ENCODE measurements at regions not wholly inside any gene's neighbourhood (a gene's known extent, or its start where the extent isn't known, plus 50 kb on each side); places are given as distances from the start of the nearest gene placed in this dataset.
"Not testable (repeated sequence)": the region's sequence is repeated elsewhere in the genome, so short reads cannot be mapped to it uniquely, and the experiment has no call there.

- no peak for TF ChIP-seq ZBTB11 (tag by site-specific recombination; conservative IDR thresholded peaks at IDR 0.05; ENCODE audit: low read depth)
- TF ChIP-seq BCL6B (tag by site-specific recombination; IDR thresholded peaks at IDR 0.05), result no peak
- no peak for TF ChIP-seq FEZF1 (tag by site-specific recombination; IDR thresholded peaks at IDR 0.05)
Measured at GRCh38 chr2:66634784-66635183, 199.9 kb downstream of the MEIS1 start (continued).

- CTCF ChIA-PET, result no interaction called here
- POLR2A ChIA-PET, result no interaction called here
- no peaks in the 10 kb centered on the region for H3K36me3 ChIP-seq (ENCODE audit: control insufficient read depth in 2 of 2, insufficient read depth in 1 of 2, low read length in 2 of 2)
- H3K9me3 ChIP-seq (ENCODE audit: control insufficient read depth, insufficient read depth, low read depth, low read length), result no peaks in the 10 kb centered on the region
- no peaks in the 10 kb centered on the region for H3K4me1 ChIP-seq (ENCODE audit: control insufficient read depth, insufficient read depth, low read length)
- H3K4me3 ChIP-seq (ENCODE audit: low read depth, low read length), result no peak overlapping the region
- no peak overlapping the region for H3K27ac ChIP-seq (ENCODE audit: extremely low read depth, low read depth, low read length)
- TF ChIP-seq ZNF426 (tag by site-specific recombination; IDR thresholded peaks at IDR 0.05) (no peak), ZNF10 (tag by site-specific recombination; IDR thresholded peaks at IDR 0.05) (no peak), ZNF248 (tag by site-specific recombination; IDR thresholded peaks at IDR 0.05) (no peak), ZBTB8A (tag by site-specific recombination; IDR thresholded peaks at IDR 0.05) (no peak), ZNF514 (tag by site-specific recombination; IDR thresholded peaks at IDR 0.05) (no peak)
Measured at GRCh38 chr2:66641685-66642084, 206.8 kb downstream of the MEIS1 start.

- CTCF ChIA-PET; H3K27ac ChIP-seq (ENCODE audit: extremely low read depth, low read depth, low read length); H3K9me3 ChIP-seq (ENCODE audit: control insufficient read depth, insufficient read depth, low read depth, low read length); H3K36me3 ChIP-seq (ENCODE audit: control insufficient read depth in 2 of 2, insufficient read depth in 1 of 2, low read length in 2 of 2); POLR2A ChIA-PET; H3K4me3 ChIP-seq (ENCODE audit: low read depth, low read length); H3K4me1 ChIP-seq (ENCODE audit: control insufficient read depth, insufficient read depth, low read length): not testable (repeated sequence)
Measured at GRCh38 chr2:66648081-66648480, 213.2 kb downstream of the MEIS1 start.

- Histone ChIP-seq H3K4me1 (ENCODE audit: control insufficient read depth, insufficient read depth, low read length) (no peaks in the 10 kb centered on the region), H3K4me3 (ENCODE audit: low read depth, low read length) (no peak overlapping the region), H3K36me3 (ENCODE audit: control insufficient read depth in 2 of 2, insufficient read depth in 1 of 2, low read length in 2 of 2) (no peaks in the 10 kb centered on the region), H3K27ac (ENCODE audit: extremely low read depth, low read depth, low read length) (no peak overlapping the region), H3K9me3 (ENCODE audit: control insufficient read depth, insufficient read depth, low read depth, low read length) (no peaks in the 10 kb centered on the region)
- POLR2A ChIA-PET, result interaction anchor here (0.7 kb wide), 1 partner anchor 50 kb away, joined by 5 read pairs; no protein-coding TSS in a partner anchor
- CTCF ChIA-PET, result no interaction called here
- TF ChIP-seq ZSCAN23 (tag by site-specific recombination; IDR thresholded peaks at IDR 0.05) (no peak), ZNF792 (tag by site-specific recombination; IDR thresholded peaks at IDR 0.05) (no peak), KLF7 (tag by site-specific recombination; IDR thresholded peaks at IDR 0.05; ENCODE audit: borderline replicate concordance) (no peak), ZNF48 (tag by site-specific recombination; IDR thresholded peaks at IDR 0.05) (no peak), ZNF37A (tag by site-specific recombination; IDR thresholded peaks at IDR 0.05) (no peak), ZNF521 (tag by site-specific recombination; IDR thresholded peaks at IDR 0.05) (no peak), PATZ1 (tag by site-specific recombination; IDR thresholded peaks at IDR 0.05) (no peak), EGR2 (tag by site-specific recombination; IDR thresholded peaks at IDR 0.05; ENCODE audit: low read depth) (no peak), ZNF624 (tag by site-specific recombination; IDR thresholded peaks at IDR 0.05) (no peak), IKZF3 (tag by site-specific recombination; IDR thresholded peaks at IDR 0.05) (no peak), ZNF488 (tag by site-specific recombination; IDR thresholded peaks at IDR 0.05) (no peak), ZNF23 (tag by site-specific recombination; IDR thresholded peaks at IDR 0.05; ENCODE audit: borderline replicate concordance) (no peak), ZNF449 (tag by site-specific recombination; IDR thresholded peaks at IDR 0.05) (no peak), ZNF830 (tag by site-specific recombination; IDR thresholded peaks at IDR 0.05; ENCODE audit: low read depth) (no peak)
Measured at GRCh38 chr2:66649006-66649405, 214.1 kb downstream of the MEIS1 start.
